GM18507 (cell line): ENCODE measurements at regions not wholly inside any gene's neighbourhood (a gene's known extent, or its start where the extent isn't known, plus 50 kb on each side); places are given as distances from the start of the nearest gene placed in this dataset.
"Not testable (repeated sequence)": the region's sequence is repeated elsewhere in the genome, so short reads cannot be mapped to it uniquely, and the experiment has no call there.

Experiments
- DNase-seq: peaks from one replicate; pipeline ENCODE4 v3.0.0; 2011; ENCODE audit warnings: low read depth; ENCODE audit not compliant: insufficient read length; ENCODE audit errors: extremely low spot score
- FAIRE-seq: peaks from 2 replicates; lab custom pipeline; 2011; peaks lifted over from hg19 to GRCh38; lab: Jason Lieb, UNC

DNA sequence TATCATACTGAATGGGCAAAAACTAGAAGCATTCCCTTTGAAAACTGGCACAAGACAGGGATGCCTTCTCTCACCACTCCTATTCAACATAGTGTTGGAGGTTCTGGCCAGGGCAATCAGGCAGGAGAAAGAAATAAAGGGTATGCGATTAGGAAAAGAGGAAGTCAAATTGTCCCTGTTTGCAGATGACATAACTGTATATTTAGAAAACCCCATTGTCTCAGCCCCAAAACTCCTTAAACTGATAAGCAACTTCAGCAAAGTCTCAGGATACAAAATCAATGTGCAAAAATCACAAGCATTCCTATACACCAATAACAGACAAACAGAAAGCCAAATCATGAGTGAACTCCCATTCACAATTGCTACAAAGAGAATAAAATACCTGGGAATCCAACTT is 52.5 kb upstream of the CCDC71L start:
- FAIRE-seq, DNase-seq: not testable (repeated sequence)

DNA sequence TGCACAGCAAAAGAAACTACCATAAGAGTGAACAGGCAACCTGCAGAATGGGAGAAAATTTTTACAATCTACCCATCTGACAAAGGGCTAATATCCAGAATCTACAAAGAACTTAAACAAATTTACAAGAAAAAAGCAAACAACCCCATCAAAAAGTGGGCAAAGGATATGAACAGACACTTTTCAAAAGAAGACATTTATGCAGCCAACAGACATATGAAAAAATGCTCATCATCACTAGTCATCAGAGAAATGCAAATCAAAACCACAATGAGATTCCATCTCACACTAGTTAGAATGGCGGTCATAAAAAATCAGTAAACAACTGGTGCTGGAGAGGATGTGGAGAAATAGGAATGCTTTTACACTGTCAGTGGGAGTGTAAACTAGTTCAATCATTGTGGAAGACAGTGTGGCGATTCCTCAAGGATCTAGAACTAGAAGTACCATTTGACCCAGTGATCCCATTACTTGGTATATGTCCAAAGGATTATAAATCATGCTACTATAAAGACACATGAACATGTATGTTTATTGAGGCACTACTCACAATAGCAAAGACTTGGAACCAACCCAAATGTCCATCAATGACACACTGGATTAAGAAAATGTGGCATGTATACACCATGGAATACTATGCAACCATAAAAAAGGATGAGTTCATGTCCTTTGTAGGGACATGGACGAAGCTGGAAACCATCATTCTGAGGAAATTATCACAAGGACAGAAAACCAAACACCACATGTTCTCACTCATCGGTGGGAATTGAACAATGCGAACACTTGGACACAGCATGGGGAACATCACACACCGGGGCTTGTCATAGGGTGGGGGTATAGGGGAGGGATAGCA is 53.9 kb upstream of the CCDC71L start:
- not testable (repeated sequence) for DNase-seq, FAIRE-seq

DNA sequence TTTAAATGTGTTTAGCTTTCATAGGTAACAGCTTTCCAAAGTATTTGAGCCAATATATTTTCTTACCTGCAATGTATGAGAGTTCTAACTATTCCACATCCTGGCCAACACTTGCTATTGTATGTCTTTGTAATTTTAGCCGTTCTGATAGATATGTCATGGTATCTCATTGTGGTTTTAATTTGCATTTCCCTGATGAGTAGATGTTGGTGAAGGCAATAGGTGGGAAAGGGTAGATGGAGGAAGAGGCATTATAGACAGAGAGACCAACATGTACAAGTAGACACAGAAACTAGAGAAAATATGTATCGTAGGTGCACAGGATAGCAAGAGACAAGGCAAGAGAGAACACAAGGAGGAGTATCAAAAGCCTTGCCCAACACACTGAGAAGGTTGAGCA is 54.8 kb upstream of the CCDC71L start:
- FAIRE-seq, result no peak

DNA sequence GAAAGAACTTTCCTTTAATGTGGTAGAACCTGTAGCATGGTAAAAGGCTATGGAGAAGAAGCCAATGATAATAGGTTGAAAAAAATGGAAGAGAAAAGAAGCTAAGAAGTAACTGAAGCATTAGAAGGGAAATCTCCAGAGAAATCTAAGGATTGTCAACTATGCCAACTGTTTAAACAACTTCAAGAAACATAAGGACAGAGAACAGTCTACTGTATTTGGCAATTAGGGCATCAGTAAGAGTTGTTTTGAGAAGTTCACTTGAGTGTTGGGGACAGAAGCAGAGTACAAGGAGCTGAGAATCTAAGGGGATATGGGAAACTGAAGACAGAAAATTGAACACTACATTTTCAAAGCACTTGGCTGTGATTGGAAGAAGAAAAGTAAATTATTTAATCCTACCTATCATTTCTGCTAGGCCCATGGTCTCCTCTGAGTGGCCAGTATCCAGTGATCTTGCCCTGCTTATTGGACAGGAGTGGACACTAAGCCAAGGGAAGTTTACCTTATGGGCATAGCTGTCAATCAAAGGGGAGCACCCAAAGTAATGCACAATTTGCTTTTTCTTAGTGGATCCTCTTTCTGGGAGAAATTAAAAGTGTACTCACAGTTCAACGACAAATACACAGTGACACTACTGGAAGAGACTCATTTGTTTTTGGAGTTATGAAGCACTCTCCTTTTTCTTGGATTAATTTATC is 56.4 kb upstream of the CCDC71L start:
- DNase-seq, result no peak
- no peak for FAIRE-seq

More for the DNA sequence above, 54.8 kb upstream of the CCDC71L start:
- DNase-seq, result no peak

DNA sequence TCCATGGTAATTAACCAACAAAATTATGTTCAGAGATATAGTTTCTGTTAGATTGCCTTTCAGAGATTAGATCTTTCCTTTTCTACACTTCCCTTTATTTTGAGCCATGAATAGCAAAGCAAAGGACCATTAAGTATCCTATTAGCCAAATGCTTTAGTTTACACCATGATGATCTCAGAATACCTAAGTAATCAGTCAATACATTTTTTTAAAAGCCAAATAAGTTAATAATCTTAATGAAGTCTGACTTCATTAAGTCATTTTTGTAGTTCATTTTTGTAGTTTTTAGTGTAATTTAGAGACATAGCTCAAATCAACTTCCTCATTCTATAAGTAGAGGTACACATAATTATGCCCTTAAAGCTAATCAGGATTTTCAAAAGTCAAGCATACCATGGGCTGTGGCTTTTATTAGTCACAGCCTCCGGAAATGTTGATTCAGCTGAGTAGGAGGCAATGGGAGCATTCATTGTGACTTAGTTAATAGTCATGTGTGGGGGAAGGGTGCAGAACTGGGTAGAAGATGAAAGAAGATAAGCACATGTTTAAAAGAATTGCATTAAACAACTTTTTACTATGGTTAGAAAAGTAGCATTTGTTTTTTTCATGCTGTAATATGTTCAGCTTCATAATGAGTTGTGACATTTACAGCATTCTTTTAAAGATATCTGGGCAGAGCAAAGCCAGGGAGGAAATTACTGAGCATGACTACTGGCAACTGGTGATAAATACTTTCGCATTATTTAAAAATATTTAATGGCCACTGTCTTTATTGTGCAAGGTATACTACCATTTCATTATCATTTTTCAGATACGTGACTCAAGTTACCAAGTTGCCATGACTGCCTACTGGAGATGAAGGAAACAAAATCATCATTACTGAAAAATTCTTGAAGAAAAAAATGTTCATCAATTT is 57.3 kb upstream of the CCDC71L start:
- no peak for DNase-seq

DNA sequence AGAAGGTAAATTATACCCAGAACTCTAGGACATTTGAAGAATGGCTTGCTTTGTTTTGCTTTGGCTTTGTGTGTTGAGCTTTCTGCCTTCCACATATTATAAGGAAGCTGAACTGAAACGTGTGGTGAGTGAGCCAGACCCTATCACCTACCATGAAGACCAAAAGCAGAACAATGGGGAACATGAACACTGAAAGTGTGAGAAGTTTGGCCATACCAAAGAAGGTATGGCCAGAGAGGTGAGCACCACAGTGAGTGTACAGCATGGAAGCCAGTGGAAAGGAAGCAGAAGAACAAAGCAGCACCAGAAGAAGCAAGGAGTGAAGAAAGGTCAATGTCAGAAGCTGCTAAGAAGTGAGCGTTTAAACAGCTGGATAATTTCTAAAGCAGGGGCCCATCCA is 59.7 kb upstream of the CCDC71L start:
- no peak for DNase-seq
- no peak for FAIRE-seq

More for the DNA sequence above, 57.3 kb upstream of the CCDC71L start:
- no peak for FAIRE-seq

DNA sequence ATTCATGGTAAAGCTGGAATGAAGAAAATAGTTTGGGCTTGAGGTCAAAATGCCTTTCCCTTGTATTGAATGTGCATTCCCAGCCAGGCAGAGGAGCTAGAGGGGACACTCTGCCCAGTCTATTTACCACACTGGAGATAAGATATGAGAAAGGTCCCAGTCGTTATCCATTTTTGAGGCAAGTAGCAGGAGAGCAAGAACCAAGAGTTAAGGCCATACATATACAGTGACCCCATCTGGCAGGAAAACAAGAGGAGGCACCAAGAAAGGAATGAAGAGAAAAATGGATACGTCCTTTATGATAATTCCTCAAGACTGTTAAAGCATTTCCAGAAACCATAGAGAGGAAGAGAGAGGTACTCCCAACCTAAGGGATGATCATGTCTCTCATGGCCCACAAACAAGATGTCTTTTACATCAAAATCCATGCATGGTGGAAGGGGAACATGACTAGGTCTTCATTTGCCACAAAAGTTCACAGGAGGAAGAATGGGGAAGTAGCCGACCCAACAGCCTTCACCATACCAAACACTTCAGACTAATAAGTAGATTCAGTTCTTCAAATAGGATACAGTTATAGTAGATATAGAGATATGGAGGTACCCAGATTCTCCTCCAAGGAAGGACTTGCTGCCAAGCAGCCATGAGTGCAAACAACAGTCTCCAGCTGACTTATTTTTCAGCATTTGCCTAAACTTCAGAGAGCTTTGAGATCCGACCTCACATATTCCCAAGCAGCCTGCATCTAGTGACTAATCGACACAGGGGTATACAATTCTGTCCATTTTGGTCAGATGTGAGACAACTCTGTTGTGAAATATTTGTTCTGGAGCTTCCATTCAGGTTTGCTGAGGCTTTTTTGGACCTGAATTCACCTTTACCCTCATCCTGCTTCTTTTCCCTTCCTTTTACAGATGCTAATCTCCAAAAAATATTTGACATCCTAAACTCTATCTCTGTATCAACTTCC is 61.1 kb upstream of the CCDC71L start:
- FAIRE-seq (no peak), DNase-seq (no peak)

DNA sequence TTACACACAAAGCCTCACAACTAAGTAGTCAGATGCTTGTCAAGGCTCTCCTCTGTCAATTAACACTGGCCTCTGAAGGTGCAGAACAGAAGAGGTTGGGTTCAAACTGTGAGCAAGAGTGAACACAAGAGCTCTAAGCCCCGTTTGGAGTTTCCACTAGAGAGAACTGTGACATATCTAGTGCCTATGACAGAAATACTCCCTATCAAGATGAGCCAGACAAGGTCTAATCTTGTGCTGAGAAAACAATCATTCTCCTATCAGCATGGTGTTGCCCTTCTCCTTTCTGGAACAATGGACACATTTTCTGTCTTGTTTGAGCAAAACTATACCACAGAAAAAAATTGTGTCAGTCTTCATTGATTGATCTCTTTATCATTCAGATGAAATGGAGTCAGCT is 62.4 kb upstream of the CCDC71L start:
- FAIRE-seq, result no peak

DNA sequence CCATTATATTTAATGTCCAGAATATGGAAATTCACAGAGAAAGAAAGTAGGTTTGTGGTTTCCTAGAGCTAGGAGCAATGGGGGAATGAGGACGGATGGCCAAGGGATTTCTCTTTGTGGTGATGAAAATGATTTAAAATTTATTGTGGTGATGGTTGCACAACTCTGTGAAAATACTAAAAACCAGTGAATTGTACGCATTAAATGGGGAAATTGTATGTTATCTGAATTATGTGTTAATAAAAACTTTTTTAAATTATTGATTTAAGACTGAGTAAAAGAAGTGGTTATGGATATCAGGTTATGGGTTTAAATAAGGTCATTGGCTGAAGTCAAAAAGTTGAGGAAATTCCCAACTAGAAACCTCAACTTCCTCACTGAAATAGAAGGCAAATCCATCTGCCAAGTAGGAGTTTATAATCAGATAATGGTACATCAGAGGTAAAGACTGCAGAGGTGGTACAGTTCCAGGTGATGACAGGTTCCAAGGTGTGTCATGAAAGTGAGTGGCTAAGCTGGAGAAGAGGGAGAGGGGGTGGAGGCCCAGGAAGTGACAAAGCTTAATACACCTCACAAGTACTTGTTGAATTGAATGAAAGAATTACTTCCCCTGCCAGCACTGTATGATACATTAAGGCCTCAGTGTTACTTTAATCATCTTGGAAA is 68.9 kb upstream of the CCDC71L start:
- no peak for FAIRE-seq
- DNase-seq, result no peak

More for the DNA sequence above, 62.4 kb upstream of the CCDC71L start:
- DNase-seq, result no peak

DNA sequence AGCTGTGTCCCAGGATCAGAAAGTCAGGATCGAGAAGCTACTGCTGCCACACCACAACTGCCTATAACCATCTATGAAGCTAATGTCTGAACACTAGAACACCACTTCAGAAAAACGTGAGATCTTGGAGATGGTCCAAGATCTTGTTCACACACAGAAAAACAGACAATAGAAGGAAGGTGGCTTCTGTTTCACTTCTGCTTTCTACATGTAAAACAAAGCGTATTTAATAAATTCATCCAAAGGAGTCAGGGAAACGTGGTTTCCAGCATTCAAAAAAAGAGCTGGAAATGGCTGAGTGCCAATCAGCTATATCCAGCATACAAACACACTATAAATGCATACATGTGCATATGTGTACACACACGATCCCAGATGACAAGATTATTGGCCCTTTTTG is 70.2 kb upstream of the CCDC71L start:
- DNase-seq (no peak), FAIRE-seq (peak; percentile 87)

DNA sequence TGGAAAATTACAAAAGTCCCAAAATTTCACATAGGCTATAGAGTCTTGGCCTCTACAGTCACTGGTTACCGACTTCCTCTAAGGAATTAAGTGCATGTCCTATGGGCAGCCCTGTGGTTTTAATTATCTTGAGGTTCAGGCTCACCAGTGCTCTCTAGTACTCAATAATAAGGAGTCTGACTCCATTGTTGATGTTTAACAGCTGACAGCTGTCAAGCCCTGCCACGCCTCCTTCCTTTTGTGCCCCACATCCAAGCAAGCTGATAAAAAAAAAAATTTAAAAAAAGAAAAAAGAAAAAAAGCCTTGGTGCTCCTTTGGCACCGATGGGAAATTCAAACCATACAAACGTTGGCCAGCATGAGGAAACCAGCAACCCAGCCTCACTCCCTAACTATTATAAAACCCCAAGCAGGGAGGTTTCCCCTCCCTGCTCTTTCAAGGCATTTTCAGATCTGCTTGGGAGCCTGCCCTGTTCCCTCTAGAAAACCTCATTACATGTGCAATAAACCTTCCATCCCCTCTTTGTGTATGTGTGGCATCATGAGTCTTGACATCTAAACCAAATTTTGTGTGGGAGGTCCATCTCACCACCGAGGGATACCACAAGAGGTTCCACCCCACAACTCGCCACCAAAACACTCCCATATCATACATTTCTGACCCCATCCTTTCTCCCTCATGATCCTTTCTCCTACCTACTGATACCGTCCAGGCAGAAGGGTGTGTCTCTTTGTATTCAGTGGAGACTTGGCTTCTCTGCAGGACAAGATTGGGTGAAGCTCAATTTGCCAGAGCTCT is 70.9 kb upstream of the CCDC71L start:
- FAIRE-seq (no peak), DNase-seq (no peak)

DNA sequence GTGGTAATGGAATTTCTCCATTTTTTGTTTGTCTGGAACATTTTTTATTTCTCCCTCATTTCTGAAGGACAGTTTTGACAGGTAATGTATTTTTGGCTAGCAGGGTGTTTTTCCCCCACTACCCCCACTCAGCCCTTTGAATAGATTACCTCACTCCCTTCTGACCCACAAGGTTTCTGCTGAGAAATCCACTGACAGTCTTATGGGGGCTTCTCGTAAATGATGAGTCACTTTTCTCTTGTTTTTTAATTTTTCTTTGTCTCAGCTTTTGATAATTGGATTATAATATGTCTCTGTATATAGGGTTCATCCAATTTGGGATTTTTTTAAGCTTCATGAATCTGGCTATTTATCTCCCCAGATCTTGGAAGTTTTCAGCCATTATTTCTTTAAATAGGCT is 74.7 kb upstream of the CCDC71L start:
- no peak for DNase-seq
- FAIRE-seq, result no peak

DNA sequence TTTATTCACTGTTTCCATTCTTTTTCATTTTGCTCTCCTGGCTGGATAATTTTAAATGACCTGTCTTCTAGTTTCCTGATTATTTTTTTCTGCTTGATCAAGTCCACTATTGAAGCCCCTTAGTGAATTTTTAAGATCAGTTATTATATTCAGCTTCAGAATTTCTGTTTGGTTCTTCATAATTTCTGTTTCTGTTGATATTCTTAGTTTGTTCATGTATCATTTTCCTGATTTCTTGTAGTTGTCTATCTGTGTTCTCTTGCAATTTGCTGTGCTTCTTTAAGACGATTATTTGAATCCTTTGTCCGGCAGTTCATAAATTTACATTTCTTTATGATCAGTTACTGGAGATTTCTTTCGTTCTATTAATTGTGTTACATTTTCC is 75.2 kb upstream of the CCDC71L start:
- no peak for DNase-seq
- no peak for FAIRE-seq

DNA sequence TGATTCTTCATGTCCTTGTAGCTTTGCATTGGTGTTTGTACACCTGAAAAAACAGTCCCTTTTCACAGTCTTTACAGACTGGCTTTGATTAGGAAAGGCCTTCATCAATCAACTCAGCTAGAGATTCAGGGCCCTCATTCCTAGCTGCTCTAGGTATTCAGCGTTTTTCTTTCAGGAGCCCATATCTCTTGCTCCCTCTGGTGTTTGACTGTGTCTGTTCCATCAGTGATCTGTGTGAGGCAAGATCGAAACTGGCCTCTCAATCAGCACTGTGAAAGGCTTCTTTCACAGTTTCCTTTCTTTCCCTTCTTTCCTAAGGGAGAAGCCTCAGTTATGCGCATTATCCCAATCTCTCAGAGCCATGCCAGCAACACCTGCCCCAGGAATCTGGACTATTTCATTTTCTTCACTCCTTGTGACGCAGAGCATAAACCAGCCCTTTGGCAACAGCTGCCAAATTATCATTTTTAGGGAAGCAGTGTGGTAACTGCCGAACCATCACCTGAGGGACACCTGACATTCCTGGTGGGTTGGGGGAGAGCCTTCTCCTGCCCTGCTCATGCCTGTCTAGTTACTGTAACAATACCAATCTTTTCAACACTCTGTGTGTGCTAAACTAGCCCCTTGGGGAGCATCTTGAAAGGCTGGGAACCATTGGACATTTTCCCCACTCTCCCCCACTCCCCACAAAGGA is 75.7 kb upstream of the CCDC71L start:
- FAIRE-seq (peak; percentile 84), DNase-seq (peak; percentile 29)

DNA sequence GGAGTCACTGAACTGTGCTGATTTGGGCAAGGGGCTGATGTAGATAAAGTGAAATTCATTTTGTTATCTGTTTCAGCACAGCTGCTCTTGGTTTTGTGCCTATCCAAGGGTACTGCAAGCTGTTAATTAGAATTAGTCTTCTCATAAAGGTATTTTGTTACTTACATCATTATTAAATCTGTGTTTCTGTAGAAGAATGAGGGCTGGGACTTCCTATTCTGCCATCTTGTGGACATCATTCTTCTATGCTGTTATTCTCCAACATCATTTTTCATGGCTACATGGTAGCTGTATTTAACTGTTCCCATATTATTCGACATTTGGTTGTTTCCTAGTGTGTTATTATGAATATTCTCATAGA is 76.2 kb upstream of the CCDC71L start:
- FAIRE-seq, result no peak
- DNase-seq, result no peak

DNA sequence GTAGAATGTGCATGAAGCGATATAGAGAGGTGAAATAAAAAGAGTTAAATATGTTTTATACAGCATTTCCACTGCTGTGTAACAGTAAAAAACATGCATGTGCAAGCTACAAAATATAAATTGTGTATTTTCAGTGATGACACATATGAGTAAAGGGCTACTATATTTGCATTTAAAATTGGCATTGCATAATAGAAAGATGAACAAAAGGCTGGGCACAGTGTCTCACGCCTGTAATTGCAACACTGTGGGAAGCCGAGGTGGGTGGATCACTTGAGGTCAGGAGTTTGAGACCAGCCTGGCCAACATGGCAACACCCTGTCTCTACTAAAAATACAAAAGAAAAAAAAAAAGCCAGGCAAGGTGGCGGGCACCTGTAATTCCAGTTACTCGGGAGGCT is 79.8 kb upstream of the CCDC71L start:
- FAIRE-seq, result no peak
- DNase-seq, result no peak

DNA sequence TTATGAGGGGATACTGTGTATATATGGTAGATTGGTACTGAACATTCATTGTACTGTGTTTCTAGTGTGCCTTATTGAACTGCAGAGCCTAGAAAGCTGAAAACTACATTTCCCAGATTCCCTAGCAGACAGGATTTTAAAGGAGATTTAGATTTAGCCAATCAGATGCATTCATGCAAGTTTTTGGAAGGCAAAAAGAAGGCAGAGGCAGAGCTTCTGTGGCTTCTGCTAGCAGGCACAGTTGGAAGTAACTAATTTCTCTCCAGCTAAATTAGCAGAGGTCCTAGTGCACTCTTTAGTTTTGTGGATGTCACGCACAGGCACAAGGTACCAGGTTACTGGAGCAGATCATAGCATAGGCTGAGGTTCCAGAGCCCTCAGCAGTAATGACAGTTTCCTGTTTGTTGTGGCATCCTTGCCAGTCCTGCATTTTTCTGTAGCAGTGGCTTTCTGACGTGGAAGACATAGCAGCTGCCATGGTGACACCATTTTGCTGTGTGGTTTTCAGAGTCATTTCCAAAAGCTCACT is 83.7 kb upstream of the CCDC71L start:
- FAIRE-seq (no peak), DNase-seq (no peak)
